ENCODE measurements at regions not wholly inside any gene's neighbourhood (a gene's known extent, or its start where the extent isn't known, plus 50 kb on each side); places are given as distances from the start of the nearest gene placed in this dataset.

DNA sequence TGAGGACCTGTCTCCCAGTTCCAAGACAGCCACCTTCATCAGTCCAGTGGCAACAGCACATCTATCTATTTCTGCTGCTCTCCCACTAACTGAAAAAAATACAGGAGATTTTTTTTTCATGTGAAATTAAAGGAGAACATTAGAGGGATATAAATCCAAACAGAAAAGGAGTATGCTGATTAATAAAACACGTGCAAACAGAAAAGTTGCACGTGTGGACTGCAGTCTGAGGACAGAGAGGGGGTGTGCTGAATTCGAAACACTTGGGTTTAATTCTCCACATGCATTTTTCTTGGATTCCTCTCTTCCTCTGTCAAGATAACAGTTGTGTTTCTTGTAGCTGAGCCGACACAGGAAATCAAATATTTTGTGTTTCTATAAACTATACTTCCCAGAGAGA, 113.4 kb downstream of the CYRIA start:
- TF ChIP-seq, protein P1, sequence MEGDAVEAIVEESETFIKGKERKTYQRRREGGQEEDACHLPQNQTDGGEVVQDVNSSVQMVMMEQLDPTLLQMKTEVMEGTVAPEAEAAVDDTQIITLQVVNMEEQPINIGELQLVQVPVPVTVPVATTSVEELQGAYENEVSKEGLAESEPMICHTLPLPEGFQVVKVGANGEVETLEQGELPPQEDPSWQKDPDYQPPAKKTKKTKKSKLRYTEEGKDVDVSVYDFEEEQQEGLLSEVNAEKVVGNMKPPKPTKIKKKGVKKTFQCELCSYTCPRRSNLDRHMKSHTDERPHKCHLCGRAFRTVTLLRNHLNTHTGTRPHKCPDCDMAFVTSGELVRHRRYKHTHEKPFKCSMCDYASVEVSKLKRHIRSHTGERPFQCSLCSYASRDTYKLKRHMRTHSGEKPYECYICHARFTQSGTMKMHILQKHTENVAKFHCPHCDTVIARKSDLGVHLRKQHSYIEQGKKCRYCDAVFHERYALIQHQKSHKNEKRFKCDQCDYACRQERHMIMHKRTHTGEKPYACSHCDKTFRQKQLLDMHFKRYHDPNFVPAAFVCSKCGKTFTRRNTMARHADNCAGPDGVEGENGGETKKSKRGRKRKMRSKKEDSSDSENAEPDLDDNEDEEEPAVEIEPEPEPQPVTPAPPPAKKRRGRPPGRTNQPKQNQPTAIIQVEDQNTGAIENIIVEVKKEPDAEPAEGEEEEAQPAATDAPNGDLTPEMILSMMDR (IDR thresholded peaks at IDR 0.05): no peak
- no peak for TF ChIP-seq POLR2A (IDR thresholded peaks at IDR 0.05)
